H1 (cell line): ENCODE measurements at regions not wholly inside any gene's neighbourhood (a gene's known extent, or its start where the extent isn't known, plus 50 kb on each side); places are given as distances from the start of the nearest gene placed in this dataset.

Source experiments
- CTCF ChIA-PET: fragments of 300-600 bp; sonication (Branson Sonifier 250); formaldehyde crosslinking; loops from one replicate; lab custom pipeline; 2021; ENCODE audit not compliant: partially characterized antibody; lab: Charles Lee
- POLR2A ChIA-PET: fragments of 300-600 bp; sonication (Branson Sonifier 250); formaldehyde crosslinking; loops from one replicate; lab custom pipeline; 2021; ENCODE audit warnings: inconsistent platforms; ENCODE audit not compliant: partially characterized antibody; lab: Charles Lee
- DNase-seq, 2 experiments: peaks; one replicate each; pipeline versions ENCODE4 v3.0.0 to v3.0.0-alpha.2; 2010 to 2022; ENCODE audit warnings: low spot score in 2 of 2, low read depth in 1 of 2, mixed read lengths in 1 of 2
- FAIRE-seq: peaks from 2 replicates; lab custom pipeline; 2011; peaks lifted over from hg19 to GRCh38; lab: Jason Lieb, UNC
- H2AFZ ChIP-seq: 2 replicates; pipeline ENCODE4 v1.8.1; 2012; ENCODE audit warnings: low read length, inconsistent platforms
- H2AK5ac ChIP-seq: 2 replicates; pipeline ENCODE4 v1.6.1; 2013; ENCODE audit warnings: low read depth, low read length
- H2BK120ac ChIP-seq: replicated peaks from 2 replicates; pipeline ENCODE3; 2013; ENCODE audit warnings: low read depth, low read length, inconsistent platforms
- H2BK12ac ChIP-seq: 2 replicates; pipeline ENCODE4 v1.6.1; 2013; ENCODE audit warnings: low read depth, low read length
- H2BK15ac ChIP-seq: 2 replicates; pipeline ENCODE4 v1.6.1; 2013; ENCODE audit warnings: low read length
- H2BK20ac ChIP-seq: 2 replicates; pipeline ENCODE4 v1.6.1; 2013; ENCODE audit warnings: low read length
- H2BK5ac ChIP-seq: 2 replicates; pipeline ENCODE4 v1.6.1; 2013; ENCODE audit warnings: low read depth, low read length
- H3K14ac ChIP-seq: 2 replicates; pipeline ENCODE4 v1.6.1; 2013; ENCODE audit warnings: inconsistent platforms; ENCODE audit not compliant: insufficient read length
- H3K18ac ChIP-seq: 2 replicates; pipeline ENCODE4 v1.6.1; 2013; ENCODE audit warnings: low read length; ENCODE audit errors: extremely low read depth
- H3K23ac ChIP-seq: 2 replicates; pipeline ENCODE4 v1.6.1; 2013; ENCODE audit warnings: inconsistent platforms; ENCODE audit not compliant: insufficient read length
- H3K23me2 ChIP-seq: 2 replicates; pipeline ENCODE4 v1.6.1; 2013; ENCODE audit warnings: low read depth, low read length
- H3K27ac ChIP-seq: 2 replicates; pipeline ENCODE4 v1.6.1; 2011; ENCODE audit warnings: low read depth, low read length, inconsistent platforms
- H3K27me3 ChIP-seq, 4 experiments: replicated peaks in 1 of 4; 1 replicate in 1 of 4; 2 replicates in 3 of 4; pipeline versions ENCODE4 v1.6.1 to v1.8.1; 2011 to 2013; ENCODE audit warnings: low read length in 3 of 4, mild to moderate bottlenecking in 3 of 4, inconsistent platforms in 2 of 4, mixed read lengths in 2 of 4, moderate library complexity in 1 of 4; ENCODE audit not compliant: control insufficient read depth in 3 of 4, insufficient read depth in 3 of 4; ENCODE audit errors: extremely low read depth in 1 of 4
- H3K36me3 ChIP-seq, 4 experiments: 2 replicates each; pipeline versions ENCODE4 v1.6.1 to v1.8.1; 2011 to 2013; ENCODE audit warnings: mild to moderate bottlenecking in 4 of 4, low read length in 3 of 4, moderate library complexity in 2 of 4, control low read depth in 1 of 4, inconsistent platforms in 1 of 4; ENCODE audit not compliant: insufficient read depth in 4 of 4, control insufficient read depth in 2 of 4
- H3K4ac ChIP-seq: replicated peaks from 2 replicates; pipeline ENCODE3; 2013; ENCODE audit warnings: low read length, low read depth, mixed read lengths, inconsistent platforms; ENCODE audit not compliant: insufficient read length
- H3K4me1 ChIP-seq, 4 experiments: replicated peaks in 1 of 4; 1 replicate in 1 of 4; 2 replicates in 3 of 4; pipeline versions ENCODE4 v1.6.1 to v1.8.1; 2011 to 2013; ENCODE audit warnings: low read length in 3 of 4, inconsistent platforms in 2 of 4, mixed read lengths in 1 of 4; ENCODE audit not compliant: insufficient read depth in 4 of 4, control insufficient read depth in 3 of 4
- H3K4me2 ChIP-seq, 2 experiments: 2 replicates each; pipeline versions ENCODE4 v1.6.1 to v1.8.1; 2011 to 2013; ENCODE audit warnings: low read depth in 2 of 2, low read length in 2 of 2, control low read depth in 1 of 2, inconsistent platforms in 1 of 2, mild to moderate bottlenecking in 1 of 2; ENCODE audit not compliant: insufficient read depth in 1 of 2
- H3K4me3 ChIP-seq, 4 experiments: fragments of 200-600, 300-600 bp in 1 of 4; sonication (generic), shearing (Covaris generic), sonication (Bioruptor Twin) in 1 of 4; 2 replicates each; pipeline versions ENCODE4 v1.5.1 to v1.8.1; 2011 to 2016; ENCODE audit warnings: low read length in 4 of 4, low read depth in 3 of 4, control low read depth in 2 of 4, inconsistent platforms in 2 of 4, mild to moderate bottlenecking in 2 of 4, mixed read lengths in 1 of 4, moderate library complexity in 1 of 4; ENCODE audit not compliant: insufficient read depth in 2 of 4; ENCODE audit errors: extremely low read depth in 1 of 4
- H3K56ac ChIP-seq: replicated peaks from 2 replicates; pipeline ENCODE3; 2013; ENCODE audit warnings: low read depth, mild to moderate bottlenecking, mixed read lengths, low read length, inconsistent platforms; ENCODE audit not compliant: insufficient read length
- H3K79me1 ChIP-seq: 2 replicates; pipeline ENCODE4 v1.6.1; 2013; ENCODE audit warnings: low read depth, low read length, control low read depth
- H3K79me2 ChIP-seq, 2 experiments: 2 replicates each; pipeline versions ENCODE4 v1.6.1 to v1.8.1; 2012 to 2013; ENCODE audit warnings: low read length in 2 of 2, mild to moderate bottlenecking in 2 of 2, inconsistent platforms in 1 of 2; ENCODE audit not compliant: insufficient read depth in 2 of 2, control insufficient read depth in 1 of 2
- H3K9ac ChIP-seq, 4 experiments: replicated peaks in 1 of 4; 1 replicate in 1 of 4; 2 replicates in 3 of 4; pipeline versions ENCODE4 v1.6.1 to v1.8.1; 2011 to 2013; ENCODE audit warnings: low read depth in 3 of 4, low read length in 3 of 4, control low read depth in 2 of 4, mild to moderate bottlenecking in 2 of 4, moderate library complexity in 2 of 4, inconsistent platforms in 1 of 4; ENCODE audit errors: extremely low read depth in 1 of 4
- H3K9me3 ChIP-seq, 2 experiments: 2 replicates each; pipeline versions ENCODE4 v1.6.1 to v1.8.1; 2012 to 2013; ENCODE audit warnings: mild to moderate bottlenecking in 2 of 2, moderate library complexity in 2 of 2, control low read depth in 1 of 2, inconsistent platforms in 1 of 2, low read depth in 1 of 2, low read length in 1 of 2, mixed read lengths in 1 of 2; ENCODE audit not compliant: insufficient read depth in 2 of 2
- H4K20me1 ChIP-seq, 2 experiments: replicated peaks in 1 of 2; 2 replicates each; pipeline versions ENCODE3 to v1.8.1; 2011 to 2013; ENCODE audit warnings: inconsistent platforms in 2 of 2, low read length in 2 of 2, mild to moderate bottlenecking in 1 of 2; ENCODE audit not compliant: insufficient read depth in 2 of 2, control insufficient read depth in 1 of 2
- H4K5ac ChIP-seq: 2 replicates; pipeline ENCODE4 v1.6.1; 2013; ENCODE audit warnings: low read length, low read depth, mixed read lengths, inconsistent platforms; ENCODE audit not compliant: insufficient read length
- H4K8ac ChIP-seq: 2 replicates; pipeline ENCODE4 v1.8.0; 2013; ENCODE audit warnings: mild to moderate bottlenecking, moderate library complexity, low read length, inconsistent platforms; ENCODE audit not compliant: insufficient read depth; ENCODE audit errors: extremely low read depth
- H4K91ac ChIP-seq: replicated peaks from 2 replicates; pipeline ENCODE3; 2013; ENCODE audit warnings: low read length, mixed read lengths, inconsistent platforms; ENCODE audit not compliant: insufficient read length
- KDM4A ChIP-seq: IDR thresholded peaks from one replicate; pipeline ENCODE4 v1.7.1; 2012; ENCODE audit warnings: low read depth, mild to moderate bottlenecking, moderate library complexity, low read length, inconsistent platforms; ENCODE audit not compliant: severe bottlenecking
- WGBS, 2 experiments: shearing (Covaris generic) in 1 of 2; methylation state at CpG; one replicate each; pipeline versions ENCODE4 v1.1.6 to v1.1.7; 2013 to 2015; ENCODE audit warnings: low lambda C conversion rate in 2 of 2, mixed read lengths in 2 of 2, inconsistent platforms in 1 of 2, low coverage in 1 of 2, missing lambda C conversion rate in 1 of 2; ENCODE audit not compliant: insufficient replicate concordance in 2 of 2, insufficient coverage in 1 of 2, insufficient read length in 1 of 2; ENCODE audit errors: extremely low coverage in 1 of 2, missing lambda C conversion rate in 1 of 2; 5-methylcytosine and 5-hydroxymethylcytosine counted together

GRCh38 chr5:3886524-3887451 is 291.2 kb downstream of the IRX1 start:
- Histone ChIP-seq H3K56ac (no peak overlapping the region), H3K9me3 (no peaks in the 10 kb centered on the region), H2BK12ac (no peak overlapping the region), H4K5ac (no peak overlapping the region), H4K8ac (no peak overlapping the region), H3K27ac (no peak overlapping the region), H2BK120ac (no peak overlapping the region), H3K23me2 (no peaks in the 10 kb centered on the region; the same call in 1 of the 2 replicates), H3K36me3 (no peaks in the 10 kb centered on the region), H2BK5ac (no peak overlapping the region), H3K23ac (no peak overlapping the region), H3K4me1 (peaks cover 4 to 9% (median 6%) of the 10 kb centered on the region in 4 experiments; a peak in 6 of 7 replicates), H3K27me3 (no peaks in the 10 kb centered on the region), H3K4ac (no peak overlapping the region), H2AK5ac (no peak overlapping the region), H3K79me2 (no peaks in the 10 kb centered on the region), H3K4me2 (no peak overlapping the region), H3K18ac (no peak overlapping the region), H4K20me1 (no peaks in the 10 kb centered on the region), H2AFZ (no peak overlapping the region), H3K14ac (no peak overlapping the region), H2BK20ac (no peak overlapping the region), H3K9ac (no peak overlapping the region), H3K4me3 (no peak overlapping the region), H3K79me1 (no peaks in the 10 kb centered on the region), H4K91ac (no peak overlapping the region), H2BK15ac (no peak overlapping the region)
- POLR2A ChIA-PET, result no interaction called here
- CTCF ChIA-PET, result interaction anchor here (1.0 to 1.5 kb wide), 2 partner anchors 17 to 27 kb away, joined by 3 read pairs; no protein-coding TSS in a partner anchor
- FAIRE-seq (no peak), DNase-seq (no peak)
- 94 to 100% methylated on average over 2 to 9 of the region's 9 CpGs for WGBS, 2 experiments
- no peak for TF ChIP-seq KDM4A
